MM.1S (cell line): ENCODE measurements at regions not wholly inside any gene's neighbourhood (a gene's known extent, or its start where the extent isn't known, plus 50 kb on each side); places are given as distances from the start of the nearest gene placed in this dataset.

Experiments used
- DNase-seq: peaks from one replicate; pipeline ENCODE4 v3.0.0-alpha.2; 2015
- H2AFZ ChIP-seq: fragments of 300-600 bp; sonication (generic); 2 replicates; pipeline ENCODE4 v1.6.0; 2016; ENCODE audit warnings: antibody characterized with exemption, low read length
- H3F3A ChIP-seq: fragments of 300-600 bp; sonication (generic); 2 replicates; pipeline ENCODE4 v1.6.1; 2016; ENCODE audit warnings: mild to moderate bottlenecking, antibody characterized with exemption, low read length, moderate library complexity, mixed read lengths; ENCODE audit not compliant: insufficient read depth
- H3K27ac ChIP-seq: fragments of 300-600 bp; sonication (generic); 2 replicates; pipeline ENCODE4 v1.5.1; 2016; ENCODE audit warnings: mild to moderate bottlenecking, low read length
- H3K27me3 ChIP-seq: fragments of 300-600 bp; sonication (generic); replicated peaks from 2 replicates; pipeline ENCODE4 v1.6.0; 2016; ENCODE audit warnings: low read length; ENCODE audit not compliant: insufficient read depth
- H3K36me3 ChIP-seq: fragments of 300-600 bp; sonication (generic); replicated peaks from 2 replicates; pipeline ENCODE4 v1.6.1; 2016; ENCODE audit warnings: mild to moderate bottlenecking, low read length, mixed read lengths; ENCODE audit not compliant: insufficient read depth
- H3K4me1 ChIP-seq: fragments of 300-600 bp; sonication (generic); 2 replicates; pipeline ENCODE4 v1.6.1; 2016; ENCODE audit warnings: low read length, mixed read lengths
- H3K4me2 ChIP-seq: fragments of 300-600 bp; sonication (generic); 2 replicates; pipeline ENCODE4 v1.6.0; 2016; ENCODE audit warnings: low read depth, low read length
- H3K4me3 ChIP-seq: fragments of 300-600 bp; sonication (generic); 2 replicates; pipeline ENCODE4 v1.5.1; 2016; ENCODE audit warnings: low read length, mixed read lengths
- H3K79me2 ChIP-seq: fragments of 300-600 bp; sonication (generic); 2 replicates; pipeline ENCODE4 v1.6.1; 2016; ENCODE audit warnings: mixed run types, low read length, mixed read lengths
- H3K9ac ChIP-seq: fragments of 300-600 bp; sonication (generic); 2 replicates; pipeline ENCODE4 v1.6.1; 2016; ENCODE audit warnings: low read length, mixed read lengths
- H3K9me2 ChIP-seq: fragments of 300-600 bp; sonication (generic); replicated peaks from 2 replicates; pipeline ENCODE4 v1.6.1; 2016; ENCODE audit warnings: mild to moderate bottlenecking, low read length, mixed read lengths; ENCODE audit not compliant: insufficient read depth
- H3K9me3 ChIP-seq: fragments of 300-600 bp; sonication (generic); replicated peaks from 2 replicates; pipeline ENCODE4 v1.6.1; 2016; ENCODE audit warnings: mild to moderate bottlenecking, low read length, mixed read lengths; ENCODE audit not compliant: insufficient read depth
- H4K20me1 ChIP-seq: fragments of 300-600 bp; sonication (generic); 2 replicates; pipeline ENCODE4 v1.6.1; 2016; ENCODE audit warnings: mild to moderate bottlenecking, low read length, moderate library complexity, mixed read lengths; ENCODE audit not compliant: insufficient read depth
- CTCF ChIP-seq: fragments of 300-600 bp; sonication (generic); IDR thresholded peaks from 2 replicates; pipeline ENCODE4 v1.5.1; 2016; ENCODE audit warnings: antibody characterized with exemption, low read length, mixed read lengths
- EZH2 ChIP-seq: fragments of 300-600 bp; sonication (generic); optimal IDR thresholded peaks from 2 replicates; pipeline ENCODE3; 2017; ENCODE audit warnings: low read depth, mild to moderate bottlenecking, antibody characterized with exemption, low read length, mixed read lengths
- EZH2phosphoT487 ChIP-seq: fragments of 300-600 bp; sonication (generic); IDR thresholded peaks from 2 replicates; pipeline ENCODE4 v1.6.1; 2018; ENCODE audit warnings: antibody characterized with exemption, low read length

- TF ChIP-seq EZH2phosphoT487 (no peak), EZH2 (no peak), CTCF (no peak)
Observed at GRCh38 chr13:78826936-78827335, 168.0 kb upstream of the OBI1 start.

GRCh38 chr13:78826312-78826711, 167.4 kb upstream of the OBI1 start:
- Histone ChIP-seq H3K4me3 (no peak overlapping the region), H3K4me1 (no peaks in the 10 kb centered on the region), H3K9me2 (no peaks in the 10 kb centered on the region), H3K27me3 (no peaks in the 10 kb centered on the region), H3K4me2 (no peak overlapping the region), H3K27ac (no peak overlapping the region), H3K36me3 (no peaks in the 10 kb centered on the region), H3K9me3 (no peaks in the 10 kb centered on the region), H3K79me2 (no peaks in the 10 kb centered on the region), H2AFZ (no peak overlapping the region), H3F3A (no peaks in the 10 kb centered on the region), H4K20me1 (no peaks in the 10 kb centered on the region), H3K9ac (no peak overlapping the region)
- no peak for TF ChIP-seq EZH2
- TF ChIP-seq CTCF, result no peak
- TF ChIP-seq EZH2phosphoT487, result no peak
- no peak for DNase-seq

More at GRCh38 chr13:78826936-78827335, 168.0 kb upstream of the OBI1 start:
- no peak overlapping the region for H2AFZ ChIP-seq
- H3K36me3 ChIP-seq, result no peaks in the 10 kb centered on the region
- no peaks in the 10 kb centered on the region for H3F3A ChIP-seq
- H3K4me2 ChIP-seq, result no peak overlapping the region
- no peaks in the 10 kb centered on the region for H3K27me3 ChIP-seq
- no peak overlapping the region for H3K27ac ChIP-seq
- H4K20me1 ChIP-seq, result no peaks in the 10 kb centered on the region
- DNase-seq, result no peak
- no peaks in the 10 kb centered on the region for H3K9me3 ChIP-seq
- no peak overlapping the region for H3K4me3 ChIP-seq
- no peaks in the 10 kb centered on the region for H3K4me1 ChIP-seq
- H3K79me2 ChIP-seq, result no peaks in the 10 kb centered on the region
- no peak overlapping the region for H3K9ac ChIP-seq
- H3K9me2 ChIP-seq, result no peaks in the 10 kb centered on the region

GRCh38 chr13:78820541-78820940, 161.6 kb upstream of the OBI1 start:
- Histone ChIP-seq H3K9ac (no peak overlapping the region), H3K4me2 (no peak overlapping the region), H3K4me3 (no peak overlapping the region), H3F3A (no peaks in the 10 kb centered on the region), H4K20me1 (no peaks in the 10 kb centered on the region), H3K4me1 (no peaks in the 10 kb centered on the region), H3K9me3 (no peaks in the 10 kb centered on the region), H3K27ac (no peak overlapping the region), H3K9me2 (no peaks in the 10 kb centered on the region), H3K79me2 (no peaks in the 10 kb centered on the region), H2AFZ (no peak overlapping the region), H3K27me3 (no peaks in the 10 kb centered on the region), H3K36me3 (no peaks in the 10 kb centered on the region)
- no peak for TF ChIP-seq EZH2phosphoT487
- TF ChIP-seq CTCF, result no peak
- TF ChIP-seq EZH2, result no peak
- DNase-seq, result no peak

GRCh38 chr13:78816592-78816991, 157.6 kb upstream of the OBI1 start:
- TF ChIP-seq EZH2phosphoT487, result no peak
- TF ChIP-seq CTCF, result no peak
- no peak for TF ChIP-seq EZH2
- no peaks in the 10 kb centered on the region for H3K79me2 ChIP-seq
- no peak overlapping the region for H3K4me2 ChIP-seq
- H3K9me2 ChIP-seq, result no peaks in the 10 kb centered on the region
- H3F3A ChIP-seq, result no peaks in the 10 kb centered on the region
- no peak overlapping the region for H3K4me3 ChIP-seq
- H3K36me3 ChIP-seq, result no peaks in the 10 kb centered on the region
- no peak overlapping the region for H3K9ac ChIP-seq
- H3K27me3 ChIP-seq, result no peaks in the 10 kb centered on the region
- no peak for DNase-seq
- no peak overlapping the region for H2AFZ ChIP-seq
- no peaks in the 10 kb centered on the region for H4K20me1 ChIP-seq
- no peaks in the 10 kb centered on the region for H3K4me1 ChIP-seq
- no peak overlapping the region for H3K27ac ChIP-seq
- H3K9me3 ChIP-seq, result no peaks in the 10 kb centered on the region
